ENCODE measurements at regions not wholly inside any gene's neighbourhood (a gene's known extent, or its start where the extent isn't known, plus 50 kb on each side); places are given as distances from the start of the nearest gene placed in this dataset.

- TF ChIP-seq POLR2A (IDR thresholded peaks at IDR 0.05; ENCODE audit: low read length): no peak
- no peak for TF ChIP-seq USF2 (IDR thresholded peaks at IDR 0.05)
- no peak for TF ChIP-seq FOSL2 (IDR thresholded peaks at IDR 0.05)
- TF ChIP-seq FOSL2 (CRISPR knock-in tag; IDR thresholded peaks at IDR 0.05): no peak
- TF ChIP-seq ZFP36 (IDR thresholded peaks at IDR 0.05; ENCODE audit: borderline replicate concordance, partially characterized antibody): no peak
- no peak for TF ChIP-seq CTCF (IDR thresholded peaks at IDR 0.05)
- TF ChIP-seq EP300 (IDR thresholded peaks at IDR 0.05): no peak
- TF ChIP-seq MAZ (IDR thresholded peaks at IDR 0.05; ENCODE audit: borderline replicate concordance, low read depth, low read length): no peak
- no peak for TF ChIP-seq ELK1 (IDR thresholded peaks at IDR 0.05; ENCODE audit: low read depth, low read length)
- TF ChIP-seq REST (IDR thresholded peaks at IDR 0.05): no peak
- TF ChIP-seq SREBF2 (IDR thresholded peaks at IDR 0.05): no peak
- no peak for TF ChIP-seq RCOR1 (IDR thresholded peaks at IDR 0.05; ENCODE audit: low read depth, low read length)
- no peak for TF ChIP-seq BHLHE40 (IDR thresholded peaks at IDR 0.05; ENCODE audit: low read depth, low read length)
- TF ChIP-seq MAX (IDR thresholded peaks at IDR 0.05): no peak
Observed at GRCh38 chr14:106808907-106809306, 1282.5 kb downstream of the TMEM121 start.
